GM13976 (cell line): ENCODE measurements at regions not wholly inside any gene's neighbourhood (a gene's known extent, or its start where the extent isn't known, plus 50 kb on each side); places are given as distances from the start of the nearest gene placed in this dataset.

Source experiments
- DNase-seq: peaks from one replicate; pipeline ENCODE4 v3.0.0; 2012; ENCODE audit warnings: low spot score
- in situ Hi-C: fragments of 300-500 bp; cut with MboI; formaldehyde crosslinking; loops from one replicate; pipeline ENCODE4 v1.12.0; 2022; ENCODE audit warnings: low sequenced_read_pairs, mixed read lengths, inconsistent platforms; ENCODE audit not compliant: unreplicated experiment
- TF ChIP-seq, protein P1 (sequence below): IDR thresholded peaks from 2 replicates; pipeline ENCODE4 v1.5.1; 2012; ENCODE audit warnings: borderline replicate concordance, mild to moderate bottlenecking; ENCODE audit not compliant: insufficient read depth; ENCODE audit errors: extremely low read depth, missing control alignments, control extremely low read depth

DNA sequence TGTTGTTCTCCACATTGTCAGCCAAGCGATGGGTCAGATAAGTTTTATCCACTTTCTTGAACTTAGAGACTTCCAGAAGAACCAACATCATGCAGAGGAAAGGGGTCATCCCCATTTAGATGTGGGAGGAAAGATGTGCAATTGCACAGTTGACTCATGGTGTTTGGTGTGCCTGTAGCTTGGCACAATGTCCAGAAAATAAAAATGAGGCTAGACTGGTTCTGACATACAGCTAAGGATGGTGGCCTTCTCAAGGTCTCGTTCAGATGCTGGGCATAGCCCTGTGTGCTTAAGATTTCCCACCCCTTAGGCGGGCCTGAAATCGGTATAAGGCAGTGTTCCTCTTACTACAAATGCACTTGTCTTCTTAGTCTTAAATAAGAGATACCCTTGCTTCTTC, 101.1 kb downstream of the PCDH7 start:
- TF ChIP-seq, protein P1, sequence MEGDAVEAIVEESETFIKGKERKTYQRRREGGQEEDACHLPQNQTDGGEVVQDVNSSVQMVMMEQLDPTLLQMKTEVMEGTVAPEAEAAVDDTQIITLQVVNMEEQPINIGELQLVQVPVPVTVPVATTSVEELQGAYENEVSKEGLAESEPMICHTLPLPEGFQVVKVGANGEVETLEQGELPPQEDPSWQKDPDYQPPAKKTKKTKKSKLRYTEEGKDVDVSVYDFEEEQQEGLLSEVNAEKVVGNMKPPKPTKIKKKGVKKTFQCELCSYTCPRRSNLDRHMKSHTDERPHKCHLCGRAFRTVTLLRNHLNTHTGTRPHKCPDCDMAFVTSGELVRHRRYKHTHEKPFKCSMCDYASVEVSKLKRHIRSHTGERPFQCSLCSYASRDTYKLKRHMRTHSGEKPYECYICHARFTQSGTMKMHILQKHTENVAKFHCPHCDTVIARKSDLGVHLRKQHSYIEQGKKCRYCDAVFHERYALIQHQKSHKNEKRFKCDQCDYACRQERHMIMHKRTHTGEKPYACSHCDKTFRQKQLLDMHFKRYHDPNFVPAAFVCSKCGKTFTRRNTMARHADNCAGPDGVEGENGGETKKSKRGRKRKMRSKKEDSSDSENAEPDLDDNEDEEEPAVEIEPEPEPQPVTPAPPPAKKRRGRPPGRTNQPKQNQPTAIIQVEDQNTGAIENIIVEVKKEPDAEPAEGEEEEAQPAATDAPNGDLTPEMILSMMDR, result no peak
- in situ Hi-C loops, result no loop called here
- DNase-seq, result no peak

DNA sequence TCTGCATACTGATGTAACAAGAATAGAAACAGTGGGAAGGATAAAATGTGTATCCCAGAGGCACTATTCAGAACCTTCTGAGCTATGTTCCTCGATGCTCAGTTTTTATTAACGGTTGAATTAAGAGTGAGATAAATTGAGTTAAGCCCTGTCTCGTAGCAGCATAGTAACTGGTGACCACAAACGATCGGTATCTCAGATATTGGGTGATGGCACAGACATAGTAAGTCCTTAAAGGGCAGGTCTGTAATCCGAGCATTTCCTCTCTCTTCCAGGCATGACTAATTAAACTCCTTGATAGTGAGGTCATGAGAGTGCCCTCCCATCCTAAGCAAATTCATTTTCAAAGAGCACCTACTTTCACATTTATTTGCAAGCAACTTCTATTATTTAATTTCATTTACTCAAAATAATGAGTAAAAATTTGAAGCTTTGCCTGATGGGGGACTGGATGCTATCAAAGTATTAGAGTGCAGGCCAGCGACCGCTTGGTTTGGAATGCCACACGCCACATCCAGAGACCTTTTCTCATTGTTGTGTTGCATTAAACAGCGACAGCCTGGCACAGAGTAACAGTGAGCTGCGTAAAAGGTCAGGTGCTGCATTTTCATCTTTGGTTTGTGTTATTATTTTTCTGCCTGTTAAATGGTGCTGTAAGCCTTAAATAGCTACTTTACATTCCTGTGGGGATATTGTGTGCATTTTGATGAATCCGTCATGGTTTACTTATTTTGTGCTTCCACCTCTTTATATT, 101.9 kb downstream of the PCDH7 start:
- in situ Hi-C loops, result no loop called here
- DNase-seq, result no peak
- TF ChIP-seq, protein P1, result no peak

DNA sequence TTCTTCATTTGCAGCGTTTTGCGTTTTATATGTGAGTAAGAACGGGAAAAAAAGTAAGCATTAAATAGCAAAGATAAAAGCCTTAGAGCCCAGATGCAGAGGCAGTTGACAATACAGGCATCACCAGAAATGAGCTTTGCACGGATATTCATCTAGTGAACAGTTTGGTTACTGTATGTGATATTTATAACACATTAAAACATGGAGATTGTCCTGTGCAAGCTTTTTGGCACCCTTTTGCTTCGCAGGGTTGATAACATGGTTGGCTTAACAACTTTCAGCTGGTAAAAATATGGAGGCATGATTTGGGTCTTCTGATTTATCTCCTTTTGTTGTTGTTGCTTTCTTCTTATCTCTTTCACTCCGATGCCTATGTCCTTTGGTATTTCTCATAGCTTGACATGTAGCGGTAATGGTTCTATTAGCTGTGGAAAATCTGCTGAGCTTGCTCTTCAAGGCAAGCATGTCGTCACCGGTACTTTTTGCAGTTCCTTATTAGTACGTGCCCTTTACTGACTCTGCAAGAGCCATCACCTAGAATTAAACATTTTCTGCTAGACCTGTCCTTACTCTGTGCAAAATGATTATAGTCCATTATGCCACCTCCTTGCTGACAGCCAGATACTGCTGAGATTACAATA, 102.9 kb downstream of the PCDH7 start:
- in situ Hi-C loops, result no loop called here
- TF ChIP-seq, protein P1, result no peak
- no peak for DNase-seq

DNA sequence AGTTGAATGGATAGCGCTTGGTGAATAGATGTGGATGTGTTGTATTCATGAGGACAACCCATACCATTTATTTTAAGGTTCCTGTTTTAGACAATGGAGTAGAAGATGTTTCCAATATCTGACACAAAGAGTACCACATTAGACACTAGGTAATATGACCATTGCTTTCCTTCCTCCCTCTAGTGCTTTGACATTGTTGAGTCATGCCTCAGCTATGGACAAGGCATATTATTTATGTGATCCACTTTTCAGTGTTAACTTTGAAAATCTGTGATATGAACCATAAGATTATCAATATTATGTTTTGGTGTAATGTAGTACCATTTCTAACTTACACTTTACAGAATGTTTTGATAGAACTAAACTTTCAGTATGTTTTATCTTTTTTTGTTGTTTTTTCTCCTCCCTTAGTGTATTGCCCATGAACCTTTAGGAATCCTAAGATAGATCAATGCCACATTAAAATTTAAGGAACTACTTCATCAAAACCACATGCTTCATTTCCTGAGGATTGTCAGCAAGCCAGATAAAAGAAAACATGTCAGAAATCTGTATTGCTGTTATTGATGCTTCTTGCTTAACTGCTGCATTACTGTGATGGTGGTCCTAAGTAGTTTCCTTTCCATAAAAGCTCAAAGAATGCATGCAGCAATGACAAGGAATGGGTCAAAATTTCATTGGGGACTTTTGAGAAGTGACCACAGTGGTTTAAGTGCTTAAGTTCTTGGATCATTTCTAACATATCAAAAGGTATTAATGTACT, 105.0 kb downstream of the PCDH7 start:
- no peak for DNase-seq
- TF ChIP-seq, protein P1, result no peak
- in situ Hi-C loops, result no loop called here

GRCh38 chr4:30828264-30828926, 108.2 kb downstream of the PCDH7 start:
- in situ Hi-C loops, result no loop called here
- TF ChIP-seq, protein P1, result no peak
- no peak for DNase-seq

DNA sequence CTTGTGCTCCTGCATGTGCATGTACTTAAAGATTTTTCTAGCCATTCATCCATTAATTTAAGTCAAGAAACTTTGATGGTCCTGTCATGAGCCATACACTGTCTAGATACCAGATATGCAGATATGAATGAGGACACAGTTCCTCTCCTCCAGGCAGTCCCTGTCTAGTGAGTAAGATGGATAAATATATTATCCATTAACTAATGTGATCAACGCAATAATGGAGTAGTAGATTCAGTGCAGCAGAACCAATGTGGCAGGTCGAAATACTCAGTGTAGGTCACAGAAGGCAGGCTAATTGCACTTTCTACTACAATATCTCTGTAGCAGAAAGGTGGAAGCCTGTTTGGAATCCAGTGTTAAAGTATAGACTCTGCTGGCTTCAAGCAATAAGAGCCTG, 112.5 kb downstream of the PCDH7 start:
- TF ChIP-seq, protein P1, result no peak
- in situ Hi-C loops, result no loop called here
- DNase-seq, result no peak
